AG10803 (cell line): ENCODE measurements at regions not wholly inside any gene's neighbourhood (a gene's known extent, or its start where the extent isn't known, plus 50 kb on each side); places are given as distances from the start of the nearest gene placed in this dataset.

Experiments
- DNase-seq: peaks from one replicate; pipeline ENCODE4 v3.0.0; 2010; ENCODE audit warnings: low read depth
- H3K4me3 ChIP-seq: 2 replicates; pipeline ENCODE4 v1.5.1; 2011; ENCODE audit warnings: mild to moderate bottlenecking, low read length, control low read depth
- TF ChIP-seq, protein P1 (sequence below): conservative IDR thresholded peaks from 2 replicates; pipeline ENCODE4 v1.5.1; 2011; ENCODE audit warnings: mild to moderate bottlenecking, low read length, control low read depth, inconsistent platforms

DNA sequence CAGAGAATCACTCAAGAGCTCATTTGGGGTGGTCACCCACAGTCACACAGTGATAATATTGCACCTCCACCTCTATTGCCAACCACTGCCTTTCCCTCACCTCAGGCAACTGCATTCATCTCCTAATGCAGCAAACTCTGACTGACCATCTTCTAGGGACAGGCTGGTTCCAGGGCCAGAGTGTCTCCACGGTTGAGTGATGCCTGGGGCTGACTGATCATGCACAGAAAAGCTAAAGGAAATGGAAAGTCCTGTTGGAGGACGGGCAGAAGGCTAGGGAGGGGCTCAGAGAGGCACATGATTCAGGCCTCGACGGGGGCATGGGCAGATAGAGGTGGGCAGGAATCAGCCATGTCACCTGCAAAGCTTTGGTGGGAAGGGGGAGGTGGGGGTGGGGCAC, 127.1 kb upstream of the TNS3 start:
- no peak for DNase-seq
- TF ChIP-seq, protein P1, sequence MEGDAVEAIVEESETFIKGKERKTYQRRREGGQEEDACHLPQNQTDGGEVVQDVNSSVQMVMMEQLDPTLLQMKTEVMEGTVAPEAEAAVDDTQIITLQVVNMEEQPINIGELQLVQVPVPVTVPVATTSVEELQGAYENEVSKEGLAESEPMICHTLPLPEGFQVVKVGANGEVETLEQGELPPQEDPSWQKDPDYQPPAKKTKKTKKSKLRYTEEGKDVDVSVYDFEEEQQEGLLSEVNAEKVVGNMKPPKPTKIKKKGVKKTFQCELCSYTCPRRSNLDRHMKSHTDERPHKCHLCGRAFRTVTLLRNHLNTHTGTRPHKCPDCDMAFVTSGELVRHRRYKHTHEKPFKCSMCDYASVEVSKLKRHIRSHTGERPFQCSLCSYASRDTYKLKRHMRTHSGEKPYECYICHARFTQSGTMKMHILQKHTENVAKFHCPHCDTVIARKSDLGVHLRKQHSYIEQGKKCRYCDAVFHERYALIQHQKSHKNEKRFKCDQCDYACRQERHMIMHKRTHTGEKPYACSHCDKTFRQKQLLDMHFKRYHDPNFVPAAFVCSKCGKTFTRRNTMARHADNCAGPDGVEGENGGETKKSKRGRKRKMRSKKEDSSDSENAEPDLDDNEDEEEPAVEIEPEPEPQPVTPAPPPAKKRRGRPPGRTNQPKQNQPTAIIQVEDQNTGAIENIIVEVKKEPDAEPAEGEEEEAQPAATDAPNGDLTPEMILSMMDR: no peak
- no peak overlapping the region for H3K4me3 ChIP-seq

DNA sequence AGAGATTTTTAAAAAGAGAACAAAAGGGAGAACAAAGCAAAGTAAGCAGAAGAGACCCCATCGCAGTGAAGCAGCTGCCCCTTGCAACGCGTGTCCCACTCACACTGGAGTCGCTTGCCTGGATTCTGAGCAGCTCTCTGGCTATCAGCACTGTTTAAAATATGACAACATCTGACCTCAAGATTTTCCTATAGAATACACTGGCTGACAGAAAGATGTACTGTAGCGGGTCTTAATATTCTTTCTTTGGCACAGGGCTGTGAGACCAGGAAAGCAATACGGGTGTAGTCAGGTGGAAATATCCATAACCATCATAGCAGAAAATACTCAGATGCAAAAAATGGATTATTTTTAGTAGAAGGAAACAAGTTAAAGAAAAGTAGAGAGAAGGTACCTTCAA, 125.7 kb upstream of the TNS3 start:
- TF ChIP-seq, protein P1: no peak
- DNase-seq: no peak
- no peak overlapping the region for H3K4me3 ChIP-seq

DNA sequence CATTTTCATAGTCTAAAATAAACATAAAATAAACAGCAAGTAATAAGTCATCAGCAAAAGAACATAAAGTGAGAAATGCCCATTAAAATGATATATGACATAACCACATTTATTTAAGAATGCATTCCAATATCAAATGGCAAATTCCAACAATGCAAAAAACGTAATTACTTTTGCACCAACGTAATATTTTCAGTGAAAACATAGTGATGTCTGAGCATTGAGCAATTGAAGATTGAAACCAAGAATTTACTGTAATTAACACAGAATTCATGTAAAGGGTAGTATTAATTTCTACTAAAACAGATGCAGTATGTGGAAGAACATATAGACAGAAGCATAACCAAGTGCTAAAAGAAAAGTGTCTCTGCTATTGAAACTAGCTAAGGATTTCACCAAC, 123.0 kb upstream of the TNS3 start:
- DNase-seq: peak; percentile 28
- TF ChIP-seq, protein P1: no peak
- no peak overlapping the region for H3K4me3 ChIP-seq

DNA sequence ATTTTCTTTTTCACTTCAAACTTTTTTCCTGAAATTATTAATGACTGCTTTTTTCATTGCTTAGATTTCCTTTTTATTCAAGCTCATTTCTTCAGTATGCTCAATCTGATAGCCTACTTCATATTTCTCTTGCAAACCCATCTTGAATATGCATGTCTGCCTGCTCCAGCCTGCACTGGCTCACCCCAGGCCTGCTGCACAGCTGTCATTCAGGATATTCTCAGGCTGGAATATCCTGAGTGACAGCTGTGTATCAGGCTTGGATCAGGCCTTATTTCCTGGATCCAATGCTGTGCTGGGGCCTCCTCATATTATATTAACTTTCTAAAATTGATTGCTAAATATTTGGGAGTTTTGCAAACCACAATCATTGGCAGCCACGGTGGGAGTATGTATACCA, 120.2 kb upstream of the TNS3 start:
- no peak overlapping the region for H3K4me3 ChIP-seq
- no peak for DNase-seq
- TF ChIP-seq, protein P1: no peak

DNA sequence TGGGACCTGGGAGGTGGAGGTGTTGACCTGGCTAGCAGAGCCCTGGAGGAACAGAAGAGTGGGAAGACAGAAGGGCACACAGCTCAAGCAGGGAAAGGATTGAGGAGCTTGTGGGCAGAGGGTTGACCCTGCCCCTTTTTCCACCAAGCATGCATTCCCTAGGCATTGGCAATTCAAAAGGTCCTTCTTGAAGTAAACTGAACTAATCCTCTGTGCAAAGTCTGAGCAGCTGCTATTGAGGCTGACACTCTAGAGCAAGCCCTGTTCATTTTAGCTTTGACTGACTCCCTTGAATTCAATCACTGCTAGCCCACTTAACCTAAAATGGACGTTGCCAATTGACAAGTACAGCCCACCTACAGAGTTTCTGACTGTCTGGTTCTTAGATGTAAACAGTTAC, 116.5 kb upstream of the TNS3 start:
- no peak for DNase-seq
- TF ChIP-seq, protein P1: no peak
- no peak overlapping the region for H3K4me3 ChIP-seq

DNA sequence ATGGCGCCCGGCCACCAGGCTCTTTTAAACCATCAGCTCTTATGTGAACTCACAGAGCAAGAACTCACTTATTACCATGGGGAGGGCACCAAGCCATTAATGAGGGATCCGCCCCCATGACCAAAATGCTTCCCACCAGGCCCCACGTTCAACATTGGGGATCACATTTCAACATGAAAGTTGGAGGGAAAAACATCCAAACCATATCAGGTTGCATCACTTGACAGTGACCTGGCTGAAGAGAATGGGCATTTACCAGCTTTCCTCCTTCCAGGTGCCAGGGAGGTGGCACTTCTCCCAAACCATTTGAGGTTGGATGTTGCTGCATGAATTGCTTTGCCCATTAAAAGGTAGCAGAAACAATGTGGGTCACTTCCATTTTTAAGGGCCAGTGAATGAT, 115.6 kb upstream of the TNS3 start:
- no peak for DNase-seq
- H3K4me3 ChIP-seq: no peak overlapping the region
- TF ChIP-seq, protein P1: no peak

DNA sequence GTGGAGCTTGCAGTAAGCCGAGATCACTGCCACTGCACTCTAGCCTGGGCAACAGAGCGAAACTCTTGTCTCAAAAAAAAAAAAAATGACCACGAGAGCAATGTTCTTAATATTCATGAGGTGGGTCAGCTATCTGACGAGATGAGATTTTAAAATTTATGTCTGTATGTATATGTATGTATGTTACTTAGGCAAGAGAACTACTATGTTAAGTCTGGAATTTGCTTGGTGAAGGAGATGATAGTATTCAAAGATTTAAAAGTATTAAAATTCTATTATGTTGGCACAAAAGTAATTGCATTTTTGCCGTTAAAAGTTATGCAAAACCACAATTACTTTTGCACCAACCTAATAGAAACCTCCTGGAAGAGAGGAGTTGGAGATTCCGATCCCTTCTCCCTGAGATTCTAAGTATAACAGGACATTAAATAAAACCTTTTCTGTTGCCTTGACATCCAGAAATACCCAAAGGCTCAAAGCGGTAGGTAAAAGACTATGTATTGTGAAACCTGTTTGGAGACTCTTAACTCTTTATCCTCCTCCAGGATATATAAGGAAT, 114.3 kb upstream of the TNS3 start:
- no peak overlapping the region for H3K4me3 ChIP-seq
- DNase-seq: peak; percentile 57
- TF ChIP-seq, protein P1: no peak
